ENCODE measurements at regions not wholly inside any gene's neighbourhood (a gene's known extent, or its start where the extent isn't known, plus 50 kb on each side); places are given as distances from the start of the nearest gene placed in this dataset.

- no peak overlapping the region for H3K27ac ChIP-seq
- no peak overlapping the region for H3K4me3 ChIP-seq
- TF ChIP-seq CTCF (IDR thresholded peaks at IDR 0.05), result no peak
- H3K9ac ChIP-seq (ENCODE audit: low read depth in 2 of 2, low read length in 2 of 2), result no peak overlapping the region
- intact Hi-C loops (cut with DNase I), result no loop called here
- H3K4me1 ChIP-seq, result no peaks in the 10 kb centered on the region
- no peaks in the 10 kb centered on the region for H3K9me3 ChIP-seq
- DNase-seq, result no peak
- H3K27me3 ChIP-seq, result no peaks in the 10 kb centered on the region
- no peaks in the 10 kb centered on the region for H3K36me3 ChIP-seq
Observed at GRCh38 chr13:109678459-109678858, 107.9 kb downstream of the IRS2 start.

GRCh38 chr13:109677206-109677605 lies 109.2 kb downstream of the IRS2 start:
- H3K4me1 ChIP-seq, result no peaks in the 10 kb centered on the region
- no peak for TF ChIP-seq CTCF (IDR thresholded peaks at IDR 0.05)
- no peak overlapping the region for H3K27ac ChIP-seq
- intact Hi-C loops (cut with DNase I), result no loop called here
- H3K9ac ChIP-seq (ENCODE audit: low read depth in 2 of 2, low read length in 2 of 2), result no peak overlapping the region
- no peak overlapping the region for H3K4me3 ChIP-seq
- no peak for DNase-seq
- no peaks in the 10 kb centered on the region for H3K36me3 ChIP-seq
- no peaks in the 10 kb centered on the region for H3K27me3 ChIP-seq
- H3K9me3 ChIP-seq, result no peaks in the 10 kb centered on the region

GRCh38 chr13:109673477-109673876 lies 112.9 kb downstream of the IRS2 start:
- H3K27me3 ChIP-seq, result no peaks in the 10 kb centered on the region
- intact Hi-C loops (cut with DNase I), result no loop called here
- no peak overlapping the region for H3K4me3 ChIP-seq
- no peak overlapping the region for H3K27ac ChIP-seq
- no peak for DNase-seq
- H3K4me1 ChIP-seq, result no peaks in the 10 kb centered on the region
- H3K9ac ChIP-seq (ENCODE audit: low read depth in 2 of 2, low read length in 2 of 2), result no peak overlapping the region
- no peaks in the 10 kb centered on the region for H3K9me3 ChIP-seq
- H3K36me3 ChIP-seq, result no peaks in the 10 kb centered on the region
- no peak for TF ChIP-seq CTCF (IDR thresholded peaks at IDR 0.05)

GRCh38 chr13:109672545-109672944 lies 113.8 kb downstream of the IRS2 start:
- TF ChIP-seq CTCF (IDR thresholded peaks at IDR 0.05), result no peak
- H3K9me3 ChIP-seq, result no peaks in the 10 kb centered on the region
- no peak for DNase-seq
- H3K27ac ChIP-seq, result no peak overlapping the region
- intact Hi-C loops (cut with DNase I), result no loop called here
- H3K4me3 ChIP-seq, result no peak overlapping the region
- H3K27me3 ChIP-seq, result no peaks in the 10 kb centered on the region
- no peaks in the 10 kb centered on the region for H3K36me3 ChIP-seq
- no peak overlapping the region for H3K9ac ChIP-seq (ENCODE audit: low read depth in 2 of 2, low read length in 2 of 2)
- no peaks in the 10 kb centered on the region for H3K4me1 ChIP-seq

- no peak overlapping the region for H3K27ac ChIP-seq
- no peak for TF ChIP-seq CTCF (IDR thresholded peaks at IDR 0.05)
- intact Hi-C loops (cut with DNase I), result no loop called here
- no peaks in the 10 kb centered on the region for H3K9me3 ChIP-seq
- no peaks in the 10 kb centered on the region for H3K4me1 ChIP-seq
- H3K9ac ChIP-seq (ENCODE audit: low read depth in 2 of 2, low read length in 2 of 2), result no peak overlapping the region
- DNase-seq, result no peak
- H3K36me3 ChIP-seq, result no peaks in the 10 kb centered on the region
- H3K4me3 ChIP-seq, result no peak overlapping the region
- H3K27me3 ChIP-seq, result no peaks in the 10 kb centered on the region
Observed at GRCh38 chr13:109671919-109672318, 114.5 kb downstream of the IRS2 start.

GRCh38 chr13:109670776-109671175 lies 115.6 kb downstream of the IRS2 start:
- DNase-seq, result no peak
- intact Hi-C loops (cut with DNase I), result no loop called here
- Histone ChIP-seq H3K27ac (no peak overlapping the region), H3K9ac (ENCODE audit: low read depth in 2 of 2, low read length in 2 of 2) (no peak overlapping the region), H3K36me3 (no peaks in the 10 kb centered on the region), H3K27me3 (no peaks in the 10 kb centered on the region), H3K4me1 (no peaks in the 10 kb centered on the region), H3K4me3 (no peak overlapping the region), H3K9me3 (no peaks in the 10 kb centered on the region)
- TF ChIP-seq CTCF (IDR thresholded peaks at IDR 0.05), result no peak
